Lower leg skin (tissue), 3 donors: ENCODE measurements at regions not wholly inside any gene's neighbourhood (a gene's known extent, or its start where the extent isn't known, plus 50 kb on each side); places are given as distances from the start of the nearest gene placed in this dataset.

Experiments
- CTCF ChIP-seq, 3 donors: fragments of 450-650 bp; IDR thresholded peaks; one replicate each; pipeline ENCODE4 v1.5.1; 2016; ENCODE audit warnings: antibody characterized with exemption in 3 of 3, mild to moderate bottlenecking in 3 of 3, moderate library complexity in 2 of 3
- POLR2A ChIP-seq, 2 donors: fragments of 450-650 bp; IDR thresholded peaks; one replicate each; pipeline ENCODE4 v1.6.1; 2016 to 2017; ENCODE audit warnings: antibody characterized with exemption in 2 of 2, mild to moderate bottlenecking in 1 of 2, moderate library complexity in 1 of 2

DNA sequence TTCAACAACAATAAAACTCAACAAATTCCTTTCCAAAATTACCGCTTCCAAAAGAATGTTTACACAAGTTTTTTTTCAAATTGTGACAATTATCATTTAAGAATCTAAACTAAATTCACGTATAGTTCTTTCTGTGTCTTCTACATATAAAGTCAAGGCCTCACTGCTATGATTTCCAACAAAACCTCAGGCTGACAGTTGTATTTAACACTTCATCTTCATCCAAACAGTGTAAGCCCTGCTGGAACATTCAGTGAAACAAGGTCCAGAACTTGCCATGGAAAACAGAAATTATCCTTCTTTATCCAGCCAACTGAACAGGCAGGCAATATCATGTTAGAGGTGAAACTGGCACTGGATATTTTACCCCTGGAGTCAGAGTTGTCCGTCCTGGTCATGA is 357.9 kb downstream of the PID1 start:
- TF ChIP-seq POLR2A (IDR thresholded peaks at IDR 0.05): no peak
- no peak for TF ChIP-seq CTCF (IDR thresholded peaks at IDR 0.05)
